IMR-90 (cell line): ENCODE measurements at regions not wholly inside any gene's neighbourhood (a gene's known extent, or its start where the extent isn't known, plus 50 kb on each side); places are given as distances from the start of the nearest gene placed in this dataset.

ENCODE experiments used
- ATAC-seq: fragments of 200-7000 bp; cut with Tn5 transposase; 2 replicates; pipeline ENCODE4 v1.9.1; 2020; ENCODE audit warnings: low read depth, mild to moderate bottlenecking, moderate library complexity
- BruUV-seq: library from RNA; stranded (reverse); fragments of 400-500 nt; replicated peaks from 2 replicates; lab custom pipeline; 2021; lab: Mats Ljungman, UMichigan
- CTCF ChIA-PET: fragments of 300-600 bp; formaldehyde crosslinking; extraction: SDS; loops from one replicate; lab custom pipeline; 2021; ENCODE audit warnings: antibody characterized with exemption; lab: Yijun Ruan, JAX
- POLR2A ChIA-PET: fragments of 300-600 bp; sonication (Branson Sonifier 250); formaldehyde crosslinking; loops from one replicate; lab custom pipeline; 2022; ENCODE audit warnings: antibody characterized with exemption; ENCODE audit not compliant: unreplicated experiment; lab: Charles Lee
- DNase-seq: peaks from one replicate; pipeline ENCODE4 v3.0.0; 2013
- H2AFZ ChIP-seq: replicated peaks from 2 replicates; pipeline ENCODE3; 2013; ENCODE audit warnings: low read length, mild to moderate bottlenecking; ENCODE audit not compliant: poor library complexity
- H2AK5ac ChIP-seq: 2 replicates; pipeline ENCODE4 v1.6.1; 2013; ENCODE audit warnings: low read depth, low read length, inconsistent platforms
- H2AK9ac ChIP-seq: replicated peaks from 2 replicates; pipeline ENCODE3; 2013; ENCODE audit warnings: mild to moderate bottlenecking, low read depth, low read length, moderate library complexity; ENCODE audit not compliant: poor library complexity
- H2BK120ac ChIP-seq: 2 replicates; pipeline ENCODE4 v1.6.1; 2013; ENCODE audit warnings: low read depth, low read length, inconsistent platforms
- H2BK15ac ChIP-seq: 3 replicates; pipeline ENCODE4 v1.6.1; 2013; ENCODE audit warnings: low read depth, low read length, inconsistent platforms
- H2BK20ac ChIP-seq: 2 replicates; pipeline ENCODE4 v1.6.1; 2013; ENCODE audit warnings: low read depth, mild to moderate bottlenecking, inconsistent platforms, low read length, moderate library complexity
- H2BK5ac ChIP-seq: 2 replicates; pipeline ENCODE4 v1.6.1; 2013; ENCODE audit warnings: mild to moderate bottlenecking, low read depth, low read length, inconsistent platforms; ENCODE audit not compliant: poor library complexity, severe bottlenecking
- H3K14ac ChIP-seq: replicated peaks from 2 replicates; pipeline ENCODE4 v1.6.1; 2013; ENCODE audit warnings: low read depth, low read length, inconsistent platforms
- H3K18ac ChIP-seq: 2 replicates; pipeline ENCODE4 v1.6.1; 2013; ENCODE audit warnings: low read depth, low read length, control low read depth
- H3K23ac ChIP-seq: 2 replicates; pipeline ENCODE4 v1.6.1; 2013; ENCODE audit warnings: low read depth, low read length, inconsistent platforms
- H3K27ac ChIP-seq: 2 replicates; pipeline ENCODE4 v1.5.1; 2013; ENCODE audit warnings: mild to moderate bottlenecking, control low read depth, low read length; ENCODE audit not compliant: insufficient read depth
- H3K27me3 ChIP-seq: 2 replicates; pipeline ENCODE4 v1.6.1; 2013; ENCODE audit warnings: low read length; ENCODE audit not compliant: control insufficient read depth, insufficient read depth
- H3K36me3 ChIP-seq: 2 replicates; pipeline ENCODE4 v1.6.1; 2013; ENCODE audit warnings: low read length, mixed read lengths; ENCODE audit not compliant: control insufficient read depth, insufficient read depth
- H3K4ac ChIP-seq: 2 replicates; pipeline ENCODE4 v1.6.1; 2013; ENCODE audit warnings: low read depth, low read length, inconsistent platforms
- H3K4me1 ChIP-seq: 2 replicates; pipeline ENCODE4 v1.6.1; 2013; ENCODE audit warnings: low read length, mixed read lengths; ENCODE audit not compliant: control insufficient read depth, insufficient read depth
- H3K4me2 ChIP-seq: 2 replicates; pipeline ENCODE4 v1.6.1; 2013; ENCODE audit warnings: low read depth, mild to moderate bottlenecking, control low read depth, low read length, moderate library complexity
- H3K4me3 ChIP-seq: 2 replicates; pipeline ENCODE4 v1.5.1; 2013; ENCODE audit warnings: low read depth, mild to moderate bottlenecking, control low read depth, low read length, moderate library complexity; ENCODE audit not compliant: insufficient read depth
- H3K56ac ChIP-seq: 2 replicates; pipeline ENCODE4 v1.6.1; 2013; ENCODE audit warnings: low read length, inconsistent platforms; ENCODE audit not compliant: insufficient read depth; ENCODE audit errors: extremely low read depth
- H3K79me1 ChIP-seq, 2 experiments: 2 replicates each; pipeline ENCODE4 v1.6.1; 2013; ENCODE audit warnings: low read length in 2 of 2, inconsistent platforms in 1 of 2, low read depth in 1 of 2
- H3K9ac ChIP-seq: 2 replicates; pipeline ENCODE4 v1.6.1; 2013; ENCODE audit warnings: low read depth, low read length, control low read depth
- H3K9me1 ChIP-seq: 2 replicates; pipeline ENCODE4 v1.6.1; 2013; ENCODE audit warnings: low read length, inconsistent platforms; ENCODE audit not compliant: insufficient read depth
- H3K9me3 ChIP-seq: 2 replicates; pipeline ENCODE4 v1.6.1; 2013; ENCODE audit warnings: low read length; ENCODE audit not compliant: control insufficient read depth, insufficient read depth
- H4K20me1 ChIP-seq: 2 replicates; pipeline ENCODE4 v1.6.1; 2013; ENCODE audit warnings: low read length, inconsistent platforms; ENCODE audit not compliant: insufficient read depth
- H4K5ac ChIP-seq: 2 replicates; pipeline ENCODE4 v1.6.1; 2013; ENCODE audit warnings: mild to moderate bottlenecking, low read depth, low read length, control low read depth
- H4K8ac ChIP-seq, 2 experiments: 2 replicates each; pipeline ENCODE4 v1.6.1; 2013; ENCODE audit warnings: low read depth in 2 of 2, low read length in 2 of 2, control low read depth in 1 of 2, inconsistent platforms in 1 of 2
- H4K91ac ChIP-seq: 2 replicates; pipeline ENCODE4 v1.6.1; 2013; ENCODE audit warnings: low read depth, low read length, inconsistent platforms; ENCODE audit not compliant: insufficient read depth
- BHLHE40 ChIP-seq: fragments of 150-350 bp; IDR thresholded peaks from 2 replicates; pipeline ENCODE4 v1.6.1; 2016; ENCODE audit warnings: mild to moderate bottlenecking, low read depth, low read length
- CEBPB ChIP-seq: IDR thresholded peaks from 2 replicates; pipeline ENCODE4 v1.6.1; 2012; ENCODE audit warnings: low read depth, low read length, improper control_type of control experiment
- CHD1 ChIP-seq: IDR thresholded peaks from 2 replicates; pipeline ENCODE4 v1.6.1; 2012; ENCODE audit warnings: low read depth, low read length, improper control_type of control experiment
- CTCF ChIP-seq: conservative IDR thresholded peaks from 2 replicates; pipeline ENCODE4 v1.5.1; 2012; ENCODE audit warnings: mild to moderate bottlenecking, low read depth, low read length, improper control_type of control experiment
- MAFK ChIP-seq: IDR thresholded peaks from 2 replicates; pipeline ENCODE4 v1.6.1; 2012; ENCODE audit warnings: low read depth, low read length, improper control_type of control experiment
- MAZ ChIP-seq: IDR thresholded peaks from 2 replicates; pipeline ENCODE4 v1.6.1; 2012; ENCODE audit warnings: low read depth, mild to moderate bottlenecking, low read length, improper control_type of control experiment, moderate library complexity, borderline replicate concordance
- MXI1 ChIP-seq: IDR thresholded peaks from 2 replicates; pipeline ENCODE4 v1.6.1; 2012; ENCODE audit warnings: low read depth, mild to moderate bottlenecking, low read length, moderate library complexity, borderline replicate concordance
- NFE2L2 ChIP-seq: fragments of 150-350 bp; IDR thresholded peaks from 2 replicates; pipeline ENCODE4 v1.6.1; 2016; ENCODE audit warnings: low read depth, mild to moderate bottlenecking, low read length
- POLR2A ChIP-seq: IDR thresholded peaks from 2 replicates; pipeline ENCODE4 v1.6.1; 2012; ENCODE audit warnings: mild to moderate bottlenecking, low read depth, low read length
- RCOR1 ChIP-seq: IDR thresholded peaks from 2 replicates; pipeline ENCODE4 v1.6.1; 2012; ENCODE audit warnings: mild to moderate bottlenecking, low read length, improper control_type of control experiment; ENCODE audit not compliant: insufficient replicate concordance
- RFX5 ChIP-seq: IDR thresholded peaks from 2 replicates; pipeline ENCODE4 v1.8.0; 2012; ENCODE audit warnings: low read depth, mild to moderate bottlenecking, low read length, moderate library complexity
- SMC3 ChIP-seq: fragments of 150-350 bp; IDR thresholded peaks from 2 replicates; pipeline ENCODE4 v1.6.1; 2016; ENCODE audit warnings: low read depth, mild to moderate bottlenecking, antibody characterized with exemption, low read length, moderate library complexity
- WGBS, 2 experiments: methylation state at CpG; one replicate each; pipeline versions ENCODE4 v1.1.5 to v1.1.7; 2013; ENCODE audit warnings: missing lambda C conversion rate in 2 of 2; ENCODE audit not compliant: insufficient read length in 1 of 2; ENCODE audit errors: extremely low coverage in 2 of 2; 5-methylcytosine and 5-hydroxymethylcytosine counted together
- dilution Hi-C: fragments of 300-500 bp; cut with HindIII; formaldehyde crosslinking; loops from one replicate; pipeline ENCODE4 v1.14.3; 2018; ENCODE audit warnings: low sequenced_read_pairs; ENCODE audit not compliant: unreplicated experiment
- in situ Hi-C: fragments of 300-500 bp; cut with MboI; formaldehyde crosslinking; loops from 3 replicates; pipeline ENCODE4 v1.14.3; 2019; ENCODE audit warnings: low sequenced_read_pairs, inconsistent platforms, mixed read lengths
- intact Hi-C: fragments of 100-400 bp; cut with micrococcal nuclease; formaldehyde crosslinking; loops from 2 replicates; pipeline ENCODE4 v1.10.0; 2022
- TF ChIP-seq, protein P1 (sequence below): fragments of 150-350 bp; IDR thresholded peaks from 2 replicates; pipeline ENCODE4 v1.6.1; 2017; ENCODE audit warnings: mild to moderate bottlenecking, antibody characterized with exemption, low read length, low read depth

- H3K27ac ChIP-seq = no peak overlapping the region
- no peak overlapping the region for H2BK15ac ChIP-seq
- no peak overlapping the region for H3K4ac ChIP-seq
- no peak for TF ChIP-seq POLR2A
- TF ChIP-seq CHD1 = no peak
- no peak for TF ChIP-seq CTCF
- TF ChIP-seq NFE2L2 = no peak
- TF ChIP-seq BHLHE40 = no peak
- no peak for TF ChIP-seq SMC3
- no peak for TF ChIP-seq CEBPB
- no peak for TF ChIP-seq MXI1
- TF ChIP-seq, protein P1, sequence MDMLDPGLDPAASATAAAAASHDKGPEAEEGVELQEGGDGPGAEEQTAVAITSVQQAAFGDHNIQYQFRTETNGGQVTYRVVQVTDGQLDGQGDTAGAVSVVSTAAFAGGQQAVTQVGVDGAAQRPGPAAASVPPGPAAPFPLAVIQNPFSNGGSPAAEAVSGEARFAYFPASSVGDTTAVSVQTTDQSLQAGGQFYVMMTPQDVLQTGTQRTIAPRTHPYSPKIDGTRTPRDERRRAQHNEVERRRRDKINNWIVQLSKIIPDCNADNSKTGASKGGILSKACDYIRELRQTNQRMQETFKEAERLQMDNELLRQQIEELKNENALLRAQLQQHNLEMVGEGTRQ = no peak
- no peak for TF ChIP-seq RFX5
- no peak for TF ChIP-seq MAFK
- TF ChIP-seq MAZ = no peak
- no peak for TF ChIP-seq RCOR1
- H3K9me3 ChIP-seq = no peaks in the 10 kb centered on the region; the same call in 1 of the 2 replicates
- no peak overlapping the region for H3K4me2 ChIP-seq
- H3K14ac ChIP-seq = no peak overlapping the region
- H2BK20ac ChIP-seq = no peak overlapping the region
- no peaks in the 10 kb centered on the region for H3K79me1 ChIP-seq
- no peak overlapping the region for H3K23ac ChIP-seq
- H3K4me3 ChIP-seq = no peak overlapping the region
- no peak overlapping the region for H2BK5ac ChIP-seq
- H2AFZ ChIP-seq = no peak overlapping the region
- CTCF ChIA-PET = interaction anchor here (4.7 kb wide), 1 partner anchor 8 kb away, joined by 36 read pairs; no protein-coding TSS in a partner anchor
- no TSS peak for BruUV-seq
- H4K8ac ChIP-seq = no peak overlapping the region
- H3K18ac ChIP-seq = no peak overlapping the region
- WGBS, 2 experiments = no CpG with 5 or more reads among the region's 4 CpGs
- no peak overlapping the region for H2AK5ac ChIP-seq
- POLR2A ChIA-PET = no interaction called here
- DNase-seq = no peak
- peaks cover 2% of the 10 kb centered on the region; the same call in 1 of the 2 replicates for H3K4me1 ChIP-seq
- no peak overlapping the region for H2AK9ac ChIP-seq
- dilution Hi-C loops (no loop called here), intact Hi-C loops (no loop called here), in situ Hi-C loops (no loop called here)
- no peak overlapping the region for H3K9ac ChIP-seq
- no peak overlapping the region for H4K91ac ChIP-seq
- H4K20me1 ChIP-seq = no peaks in the 10 kb centered on the region
- ATAC-seq = no peak
- no peaks in the 10 kb centered on the region for H3K9me1 ChIP-seq
- no peaks in the 10 kb centered on the region for H3K36me3 ChIP-seq
- H3K27me3 ChIP-seq = no peaks in the 10 kb centered on the region
- no peak overlapping the region for H3K56ac ChIP-seq
- no peak overlapping the region for H2BK120ac ChIP-seq
- no peak overlapping the region for H4K5ac ChIP-seq
These were observed 54.1 kb upstream of the STK32A start for GRCh38 chr5:147180751-147181150.
